ENCODE measurements at regions not wholly inside any gene's neighbourhood (a gene's known extent, or its start where the extent isn't known, plus 50 kb on each side); places are given as distances from the start of the nearest gene placed in this dataset.

GRCh38 chr15:36370051-36370730, 209.2 kb upstream of the CDIN1 start:
- no peak for DNase-seq

GRCh38 chr15:36370731-36371112, 208.7 kb upstream of the CDIN1 start:
- DNase-seq, result no peak

DNA sequence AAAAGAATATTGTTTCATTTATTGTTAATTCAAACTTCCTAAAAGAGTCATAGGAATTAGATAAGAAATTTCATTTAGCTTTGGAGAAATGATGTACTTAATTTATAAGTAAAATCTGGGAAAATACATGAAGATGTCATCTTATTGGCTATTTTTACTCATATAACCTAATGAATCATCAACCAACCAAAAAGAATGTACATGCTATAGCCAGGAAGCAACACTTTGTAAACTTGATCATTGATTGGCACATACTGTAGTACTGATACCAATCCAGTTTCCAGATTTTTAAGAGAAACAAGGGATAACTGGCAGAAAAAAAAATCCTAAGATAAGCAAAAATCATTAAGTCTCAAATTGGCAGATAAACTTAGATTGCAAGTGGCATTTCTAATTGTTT, 207.9 kb upstream of the CDIN1 start:
- DNase-seq, result no peak

DNA sequence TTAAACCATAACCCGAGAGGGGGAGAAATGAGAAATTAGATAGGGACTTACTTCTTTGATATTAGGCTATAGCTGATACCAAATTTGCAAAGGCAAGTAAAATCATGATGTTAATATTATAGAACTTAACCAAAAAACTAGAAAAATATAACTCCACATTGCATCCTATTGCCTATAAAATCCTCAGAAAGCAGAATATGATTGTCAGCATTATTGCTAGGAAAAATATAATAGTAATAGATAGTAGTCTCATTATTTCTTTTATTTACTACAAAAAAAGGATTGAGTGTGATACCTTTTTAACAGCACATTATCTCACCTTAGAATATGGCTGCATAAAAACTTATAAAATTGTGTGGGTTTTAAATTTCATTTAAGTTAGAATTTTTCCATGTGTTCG, 206.5 kb upstream of the CDIN1 start:
- DNase-seq, result no peak

GRCh38 chr15:36373550-36373949, 205.9 kb upstream of the CDIN1 start:
- no peak for DNase-seq

- DNase-seq, result no peak
These were observed 190.3 kb upstream of the CDIN1 start for GRCh38 chr15:36389107-36389506.

DNA sequence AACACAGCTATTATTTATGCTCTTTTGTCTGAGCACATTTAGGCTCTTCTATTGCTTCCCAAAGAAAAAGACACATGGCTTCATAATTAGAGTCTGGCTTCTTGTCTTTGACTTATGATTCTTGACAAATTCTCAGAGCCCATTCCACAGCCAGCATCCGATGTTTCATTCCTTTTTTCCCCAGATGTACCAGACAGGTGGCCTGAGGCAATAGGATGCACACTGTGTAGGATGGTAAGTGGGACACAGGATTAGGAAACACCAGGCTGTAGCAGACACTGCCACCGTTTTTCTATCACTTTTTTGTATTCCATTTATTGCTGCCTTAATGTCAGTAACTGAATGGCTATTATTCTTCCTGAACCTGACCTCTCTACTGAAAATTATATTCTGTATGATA, 188.9 kb upstream of the CDIN1 start:
- DNase-seq, result no peak

DNA sequence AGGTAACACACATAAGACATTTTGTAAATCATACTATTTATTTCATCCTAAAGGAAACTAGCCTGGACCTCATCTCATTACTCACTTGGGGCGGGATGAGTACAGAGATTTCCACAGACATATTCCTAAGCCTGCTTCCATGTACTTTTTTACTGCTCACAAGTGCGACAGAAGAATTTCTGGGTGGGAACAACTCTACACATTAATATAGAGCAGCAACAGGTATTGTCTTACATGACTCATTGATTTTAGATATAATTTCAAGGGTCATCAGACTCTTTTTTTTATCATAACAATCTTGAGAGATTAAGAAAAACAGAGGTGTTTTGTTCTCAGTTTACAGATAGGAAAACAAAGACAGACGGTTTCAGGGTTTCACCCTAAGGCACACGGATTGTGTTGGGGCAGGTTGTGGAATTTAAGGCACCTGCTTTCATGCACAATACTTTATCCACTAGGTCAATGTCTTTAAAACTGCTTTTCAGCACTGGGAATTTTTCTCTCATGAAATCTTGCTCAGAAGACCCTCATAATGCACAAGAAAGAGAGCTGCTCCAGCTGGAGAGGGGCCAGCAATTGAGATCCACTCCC, 186.7 kb upstream of the CDIN1 start:
- no peak for DNase-seq

DNA sequence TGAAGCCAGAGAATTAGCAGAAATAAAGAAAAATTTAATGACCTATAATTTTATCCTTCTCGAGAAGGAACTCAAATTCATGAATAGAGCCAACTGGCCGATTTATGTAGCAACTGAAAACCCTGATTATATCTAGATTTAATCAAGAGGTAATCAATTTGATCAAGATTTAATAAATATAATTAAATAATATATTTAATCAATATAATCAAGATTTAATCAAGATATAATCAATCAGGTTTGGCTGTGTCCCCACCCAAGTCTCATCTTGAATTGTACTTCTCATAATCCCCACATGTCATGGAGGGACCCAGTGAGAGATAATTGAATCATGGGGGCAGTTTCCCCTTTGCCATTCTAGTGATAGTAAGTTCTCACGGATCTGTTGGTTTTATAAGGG, 181.2 kb upstream of the CDIN1 start:
- no peak for DNase-seq

- DNase-seq, result no peak
These were observed 180.2 kb upstream of the CDIN1 start for GRCh38 chr15:36399276-36399675.

- DNase-seq, result no peak
These were observed 178.4 kb upstream of the CDIN1 start for GRCh38 chr15:36400936-36401585.

DNA sequence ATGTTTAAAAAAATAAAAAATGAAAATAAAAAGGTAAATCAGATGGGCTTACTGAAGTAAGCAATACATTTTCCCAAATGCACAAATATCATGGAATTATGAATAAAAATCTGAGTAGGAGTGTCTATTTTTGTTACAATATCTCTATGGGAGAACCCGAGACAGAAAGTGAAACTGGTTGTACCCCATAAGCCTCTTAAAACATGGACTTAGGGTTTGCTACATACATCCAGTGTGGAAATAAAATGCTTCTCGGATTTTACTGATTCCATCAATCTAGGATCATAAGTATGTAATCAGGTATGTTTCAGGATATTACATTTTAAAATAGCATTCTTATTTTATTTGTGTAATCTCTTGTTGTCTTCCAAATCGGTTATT, 177.8 kb upstream of the CDIN1 start:
- no peak for DNase-seq

DNA sequence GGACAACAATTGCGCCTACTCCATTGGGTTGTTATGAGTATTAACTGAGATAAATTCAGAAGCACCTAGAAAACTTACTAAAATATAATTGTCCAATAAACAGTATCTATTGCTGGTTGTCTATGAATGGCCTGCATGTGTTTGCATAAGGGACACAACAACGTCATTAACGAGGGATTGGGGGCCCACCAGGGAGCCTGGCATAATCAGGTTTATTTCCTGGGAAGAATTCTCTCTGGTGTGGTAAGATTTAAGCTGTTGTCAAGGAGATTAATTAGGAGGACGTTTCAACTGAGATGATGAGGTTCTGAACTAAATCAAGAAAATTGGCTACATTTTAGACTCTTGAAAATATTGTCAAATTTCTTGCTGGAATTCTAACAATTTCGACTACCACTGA, 176.1 kb upstream of the CDIN1 start:
- no peak for DNase-seq

- DNase-seq, result no peak
These were observed 173.1 kb upstream of the CDIN1 start for GRCh38 chr15:36406366-36406765.

DNA sequence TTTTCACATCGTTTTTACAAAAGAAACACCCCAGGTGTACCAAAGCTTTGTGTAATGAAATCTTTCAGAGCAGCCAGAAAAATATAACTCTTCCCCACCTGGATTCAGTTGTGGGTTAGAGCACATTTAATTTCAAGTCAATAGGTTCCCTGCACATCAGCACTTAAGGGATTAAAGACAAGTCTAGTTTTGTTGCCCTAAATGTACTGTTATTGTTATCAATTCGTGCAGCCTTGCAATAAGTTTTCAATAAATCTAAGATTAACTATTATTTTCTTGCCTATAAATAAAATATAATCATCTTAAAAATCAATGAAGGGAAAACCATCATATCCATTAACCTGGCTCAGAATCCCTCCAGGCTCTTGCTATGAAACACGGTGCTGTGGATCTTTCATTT, 172.5 kb upstream of the CDIN1 start:
- no peak for DNase-seq

- no peak for DNase-seq
These were observed 171.8 kb upstream of the CDIN1 start for GRCh38 chr15:36407647-36408046.

- no peak for DNase-seq
These were observed 169.6 kb upstream of the CDIN1 start for GRCh38 chr15:36409819-36410218.

DNA sequence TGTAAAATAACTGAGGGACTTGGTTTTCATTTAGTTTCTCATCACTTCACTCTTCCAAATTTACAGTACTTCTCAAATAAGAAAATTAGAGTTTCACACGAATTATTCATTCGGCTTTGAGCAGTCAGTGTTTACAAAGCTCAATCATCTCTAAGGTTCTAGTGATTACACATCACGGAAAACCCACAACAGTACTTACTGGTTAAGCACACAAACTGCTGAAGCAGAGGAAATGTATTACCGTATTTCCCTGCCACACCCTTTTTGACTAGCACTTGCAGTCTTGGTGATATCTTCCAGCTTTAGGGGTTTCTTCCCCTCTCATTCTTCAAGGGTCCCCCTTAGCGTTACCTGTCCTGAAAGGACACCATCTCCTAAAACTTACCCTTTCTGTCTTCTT, 164.8 kb upstream of the CDIN1 start:
- DNase-seq, result no peak

DNA sequence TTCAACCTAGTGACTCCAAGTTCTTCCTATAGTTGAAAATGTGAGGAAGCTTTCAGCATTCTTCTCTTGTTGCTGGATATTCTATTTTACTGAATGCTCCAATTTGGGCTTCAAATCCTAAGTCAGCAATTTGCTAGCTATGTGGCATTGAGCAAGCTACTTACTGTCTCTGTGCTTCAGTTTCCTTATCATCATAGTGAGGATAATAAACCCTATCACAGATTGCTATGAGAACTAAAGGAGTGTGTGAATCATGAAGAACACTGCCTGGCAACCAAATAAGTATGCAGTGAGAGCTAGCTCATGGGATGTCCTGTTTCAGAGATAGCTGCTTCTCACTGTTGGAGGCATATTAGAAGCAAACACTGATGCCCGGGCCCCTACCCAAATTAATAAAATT, 163.8 kb upstream of the CDIN1 start:
- DNase-seq, result no peak

DNA sequence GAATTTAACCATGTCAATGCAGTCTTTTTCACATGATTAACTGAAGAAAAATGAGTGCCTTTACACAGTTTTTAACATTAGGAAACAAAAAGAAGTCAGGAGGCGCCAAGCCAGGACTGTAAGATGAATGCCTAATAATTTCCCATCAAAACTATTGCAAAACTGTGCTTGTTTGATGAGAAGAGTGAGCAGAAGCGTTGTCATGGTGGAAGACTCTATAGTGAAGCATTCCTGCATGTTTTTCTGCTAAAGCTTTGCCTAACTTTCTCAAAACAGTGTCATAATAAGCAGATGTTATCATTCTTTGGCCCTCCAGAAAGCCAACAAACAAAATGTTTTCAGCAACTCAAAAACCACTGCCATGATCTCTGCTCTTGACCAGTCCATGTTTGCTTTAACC, 156.8 kb upstream of the CDIN1 start:
- DNase-seq, result no peak

- no peak for DNase-seq
These were observed 152.7 kb upstream of the CDIN1 start for GRCh38 chr15:36426691-36427090.

- DNase-seq, result no peak
These were observed 151.2 kb upstream of the CDIN1 start for GRCh38 chr15:36428102-36428845.

- DNase-seq, result no peak
These were observed 149.7 kb upstream of the CDIN1 start for GRCh38 chr15:36429707-36430106.

- DNase-seq, result no peak
These were observed 149.1 kb upstream of the CDIN1 start for GRCh38 chr15:36430280-36430679.

All from activated effector memory CD4-positive, alpha-beta T cell treated with Interleukin-2 at 50 U/mL for 16 hours (primary cell).